Ecto neural progenitor cell (in vitro differentiated cells): ENCODE measurements at regions not wholly inside any gene's neighbourhood (a gene's known extent, or its start where the extent isn't known, plus 50 kb on each side); places are given as distances from the start of the nearest gene placed in this dataset.

Experiments used
- DNase-seq: peaks from one replicate; pipeline ENCODE4 v3.0.0-alpha.2; 2018; ENCODE audit warnings: low spot score

DNA sequence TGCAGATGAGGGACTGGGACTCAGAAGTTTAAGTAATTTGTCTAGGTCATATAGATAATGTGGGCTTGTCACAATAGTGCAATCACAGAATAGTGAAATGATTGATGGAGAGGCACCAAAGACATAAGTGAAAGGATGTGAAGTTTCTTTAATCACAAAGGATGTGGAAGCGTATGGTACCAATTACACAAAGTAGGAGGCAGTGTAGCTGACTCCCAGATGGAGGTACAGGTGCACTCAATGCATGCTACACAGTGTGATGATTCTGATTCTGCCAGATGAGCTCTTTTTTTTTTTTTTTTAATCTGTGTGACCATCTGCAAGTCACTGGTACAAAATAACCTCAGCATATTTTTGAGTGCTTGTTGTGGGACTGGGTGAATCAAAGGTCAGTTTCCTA lies 411.3 kb downstream of the SPRY1 start:
- DNase-seq = no peak

DNA sequence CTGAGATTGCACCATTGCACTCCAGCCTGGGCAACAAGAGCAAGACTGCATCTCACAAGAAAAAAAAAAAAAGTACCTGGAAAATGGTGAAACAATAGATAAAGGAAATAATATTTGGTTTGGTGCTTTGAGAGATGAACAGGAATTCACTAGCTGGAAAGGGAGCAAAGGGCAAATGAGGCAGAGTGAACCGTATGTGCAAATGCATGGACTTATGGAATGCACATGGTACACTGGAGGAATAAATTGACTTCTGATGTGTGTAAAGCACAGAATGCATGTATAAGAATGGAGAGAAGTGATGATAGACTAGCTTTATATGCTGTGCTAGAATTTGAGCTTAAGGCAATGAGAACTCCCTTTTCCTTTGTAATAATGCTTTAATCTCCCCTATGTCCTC lies 413.3 kb downstream of the SPRY1 start:
- no peak for DNase-seq

DNA sequence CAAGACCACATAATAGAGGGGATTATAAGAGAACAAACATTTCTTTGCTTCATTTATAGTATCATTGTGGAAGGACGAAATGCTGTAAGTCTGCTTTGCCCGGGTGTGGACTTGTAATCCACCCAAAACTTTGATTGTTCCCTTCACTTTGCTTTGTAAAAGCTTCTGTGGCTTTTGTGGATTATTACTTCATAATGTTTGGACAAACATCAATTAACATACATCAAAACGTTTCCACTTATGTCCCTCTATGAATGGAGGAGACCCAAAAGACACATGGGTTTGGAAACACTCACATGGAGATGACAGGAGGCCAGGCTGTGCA lies 415.4 kb downstream of the SPRY1 start:
- no peak for DNase-seq

DNA sequence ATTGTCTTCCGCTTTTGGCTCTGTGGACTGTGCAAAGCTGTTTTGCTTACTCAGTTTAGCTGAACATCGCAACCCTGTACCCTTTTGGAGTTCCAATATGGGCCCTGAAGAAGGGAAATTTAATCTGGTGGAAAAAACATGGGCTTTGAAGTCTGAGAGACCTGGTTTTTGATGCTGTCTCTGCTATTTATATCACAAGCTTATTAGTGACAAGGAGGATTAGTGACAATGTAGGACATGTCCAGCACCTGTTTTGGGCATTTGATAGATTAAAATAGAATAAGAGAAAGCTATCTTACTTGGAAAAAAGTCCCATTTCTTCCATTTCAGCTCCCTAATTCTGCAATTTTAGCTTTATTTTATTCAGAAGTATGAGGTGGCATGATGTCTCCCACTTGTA lies 417.3 kb downstream of the SPRY1 start:
- DNase-seq = no peak

DNA sequence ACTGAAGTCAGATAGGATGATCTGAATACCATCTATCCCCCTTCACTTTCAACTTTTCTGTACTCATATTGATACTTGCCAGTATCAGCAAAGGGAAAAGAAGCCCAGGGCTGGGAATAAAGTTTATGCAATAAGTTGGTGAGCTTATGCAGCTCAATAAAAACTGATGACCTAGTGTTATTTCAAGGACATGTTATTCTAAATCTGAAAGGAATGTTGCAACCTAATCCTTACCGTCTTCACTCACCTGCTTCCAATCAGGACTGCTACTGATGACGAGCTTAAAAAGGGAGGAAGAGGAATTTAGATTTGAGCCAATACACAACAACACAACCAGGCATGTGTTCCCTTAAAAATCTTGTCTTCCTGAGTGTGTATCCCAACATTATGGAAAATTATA lies 419.9 kb downstream of the SPRY1 start:
- no peak for DNase-seq

DNA sequence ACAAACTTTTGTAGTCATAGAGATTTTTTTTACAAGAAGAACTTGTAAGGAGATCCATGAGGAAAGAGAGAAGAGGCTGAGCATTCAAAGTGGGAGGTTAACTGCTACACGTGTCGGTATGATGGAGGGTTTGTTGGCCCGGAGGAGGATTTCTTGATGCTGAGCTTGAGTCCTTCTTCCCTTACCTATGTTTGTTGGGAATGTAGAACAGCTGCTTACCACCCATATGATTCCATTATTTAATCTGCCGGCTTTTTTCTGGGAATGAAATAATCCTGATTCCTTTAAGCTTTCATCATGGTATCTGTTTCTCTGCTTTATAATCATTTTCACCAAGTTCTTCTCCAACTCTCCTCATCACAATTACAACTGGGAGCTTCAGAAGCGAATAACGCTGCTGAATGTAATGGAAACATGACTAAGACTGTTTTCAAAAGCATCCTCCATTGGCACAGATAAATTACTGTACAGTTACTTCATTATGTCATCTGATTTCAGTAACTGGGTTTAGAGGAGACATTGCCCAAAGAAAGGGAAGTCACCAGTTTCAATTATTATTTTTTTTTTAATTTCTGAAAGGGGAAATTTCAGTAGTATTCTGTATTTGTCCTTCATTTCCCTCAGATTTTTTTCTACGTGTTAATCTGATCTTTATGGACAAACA lies 420.6 kb downstream of the SPRY1 start:
- DNase-seq = no peak

DNA sequence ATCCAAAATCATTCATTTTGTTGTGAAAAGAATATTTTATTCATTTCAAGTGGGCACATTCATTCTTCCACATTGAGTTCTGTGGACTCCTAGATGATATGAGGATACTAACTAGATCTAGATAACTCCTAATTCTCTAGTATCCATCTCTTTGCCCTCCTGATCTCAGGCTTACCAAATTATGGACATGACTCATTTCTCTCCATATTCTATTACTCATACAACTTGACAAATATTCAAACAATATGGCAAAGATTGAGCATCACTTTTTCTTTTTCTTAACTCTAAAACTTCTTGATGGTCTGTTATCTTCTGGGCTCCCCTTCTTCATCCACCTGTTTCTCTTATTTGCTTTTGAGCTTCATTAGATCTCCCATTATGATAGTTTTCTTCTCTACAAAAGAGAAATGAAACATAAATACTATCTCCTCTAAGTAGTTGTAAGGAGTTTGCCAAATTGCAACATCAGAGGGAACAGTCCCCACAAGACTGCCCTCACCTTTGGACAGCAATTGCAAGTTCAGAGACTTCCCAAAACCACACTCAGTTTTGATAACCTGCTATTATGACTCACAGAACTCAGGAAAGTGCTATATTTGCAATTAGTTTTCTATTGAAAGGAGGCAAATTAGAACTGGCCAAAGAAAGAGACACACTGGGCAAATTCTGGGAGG lies 422.9 kb downstream of the SPRY1 start:
- DNase-seq = no peak

DNA sequence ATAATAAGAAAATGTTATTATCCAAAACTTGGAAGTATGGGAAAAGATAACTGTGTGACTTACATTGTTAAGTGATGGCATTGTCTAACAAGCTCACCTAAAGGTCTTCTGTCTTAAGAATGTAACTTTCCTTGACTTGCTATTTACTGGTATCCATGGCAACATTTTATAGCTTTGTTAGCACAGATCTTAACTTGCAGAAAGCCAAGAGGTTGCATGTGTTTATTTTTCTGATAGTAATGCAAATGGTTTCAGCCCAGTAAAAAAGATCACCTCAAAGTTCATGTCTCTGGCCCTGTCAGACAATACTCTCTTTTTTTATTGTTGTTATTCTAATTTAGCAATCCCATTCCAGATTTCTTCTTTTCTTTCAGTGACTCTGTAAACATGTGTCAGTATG lies 425.3 kb downstream of the SPRY1 start:
- DNase-seq = no peak

DNA sequence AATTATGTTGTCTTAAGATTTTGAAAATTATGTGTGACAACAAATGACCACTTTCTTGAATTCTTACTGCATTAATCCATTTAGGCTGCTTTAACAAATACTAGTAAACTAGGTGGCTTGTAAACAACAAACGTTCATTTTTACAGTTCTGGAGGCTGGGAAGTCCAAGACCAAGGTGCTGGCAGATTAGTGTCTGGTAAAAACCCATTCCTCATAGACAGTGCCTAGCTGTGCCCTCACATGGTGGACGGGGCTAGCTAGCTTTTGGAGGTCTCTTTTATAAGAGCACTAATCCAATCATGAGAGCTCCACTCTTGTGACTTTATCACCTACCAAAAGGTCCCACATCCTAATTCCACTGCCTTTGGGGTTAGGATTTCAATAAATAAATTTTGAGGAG lies 425.8 kb downstream of the SPRY1 start:
- DNase-seq = no peak

DNA sequence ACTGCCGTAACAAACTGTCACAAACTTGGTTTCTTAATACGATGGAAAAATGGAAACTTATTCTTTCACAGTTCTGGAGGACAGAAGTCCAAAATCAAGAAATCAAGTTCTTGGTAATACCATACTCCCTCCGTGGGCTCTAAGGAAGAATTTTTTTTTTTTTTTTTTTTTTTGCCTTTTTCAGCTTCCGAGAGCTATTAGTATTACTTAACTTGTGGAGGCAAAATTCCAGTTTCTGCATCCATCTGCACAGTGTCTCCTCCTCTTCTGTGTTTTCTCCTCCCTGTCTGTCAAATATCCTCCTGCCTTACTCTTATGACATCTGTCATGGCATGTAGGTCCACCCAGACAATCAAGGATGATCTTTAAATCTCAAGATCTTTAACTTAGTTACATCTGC lies 426.6 kb downstream of the SPRY1 start:
- DNase-seq = no peak

DNA sequence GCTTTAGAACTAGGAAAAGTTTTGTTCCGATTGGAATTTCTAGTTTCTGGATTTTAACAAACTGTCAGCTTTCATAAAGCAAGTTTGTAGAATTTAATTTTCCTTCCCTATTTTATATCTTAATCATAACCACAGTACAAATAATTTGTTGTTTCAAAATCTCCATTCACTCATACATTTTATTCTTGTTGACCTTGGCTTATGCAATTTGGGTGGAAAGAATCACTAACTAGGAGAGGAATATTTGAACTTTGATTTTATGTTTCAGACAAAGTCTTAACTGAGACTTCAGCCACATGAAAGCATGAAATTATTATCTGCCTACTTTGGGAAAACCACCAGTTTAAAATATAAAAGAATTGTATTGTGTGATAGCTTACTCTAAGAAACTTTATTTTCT lies 427.9 kb downstream of the SPRY1 start:
- DNase-seq = no peak

DNA sequence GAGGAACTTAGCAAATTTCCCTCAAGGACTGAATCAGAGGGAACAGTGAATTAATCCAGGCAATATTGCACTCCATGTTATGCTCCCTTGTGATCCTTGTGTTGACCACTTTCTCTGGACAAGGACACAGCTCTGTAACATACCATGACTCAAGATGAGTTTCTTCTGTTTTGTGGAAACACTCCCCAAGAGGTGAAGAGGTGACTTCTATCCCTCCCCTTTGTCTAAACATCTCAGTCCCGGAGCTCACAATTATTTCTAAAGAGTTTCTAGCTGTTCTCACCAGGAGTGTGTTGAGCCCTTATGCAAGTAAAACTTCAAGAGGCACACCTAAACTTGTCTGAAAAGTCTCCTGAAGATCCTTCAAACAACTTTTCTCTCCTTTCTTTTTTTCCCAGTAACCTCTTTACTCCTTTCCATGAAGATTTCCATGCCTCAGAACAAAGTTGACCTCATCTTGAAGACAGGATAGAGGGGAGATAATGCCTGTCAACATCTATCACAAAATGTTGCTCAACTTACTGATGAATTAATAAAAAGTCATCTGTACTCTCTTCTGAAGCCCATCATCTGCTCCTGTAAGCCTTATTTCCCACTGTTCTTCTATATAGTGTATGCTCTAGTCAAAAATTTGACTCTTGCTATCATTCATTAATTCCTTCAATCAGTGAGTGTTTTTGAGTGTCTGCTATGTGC lies 429.1 kb downstream of the SPRY1 start:
- DNase-seq = no peak

DNA sequence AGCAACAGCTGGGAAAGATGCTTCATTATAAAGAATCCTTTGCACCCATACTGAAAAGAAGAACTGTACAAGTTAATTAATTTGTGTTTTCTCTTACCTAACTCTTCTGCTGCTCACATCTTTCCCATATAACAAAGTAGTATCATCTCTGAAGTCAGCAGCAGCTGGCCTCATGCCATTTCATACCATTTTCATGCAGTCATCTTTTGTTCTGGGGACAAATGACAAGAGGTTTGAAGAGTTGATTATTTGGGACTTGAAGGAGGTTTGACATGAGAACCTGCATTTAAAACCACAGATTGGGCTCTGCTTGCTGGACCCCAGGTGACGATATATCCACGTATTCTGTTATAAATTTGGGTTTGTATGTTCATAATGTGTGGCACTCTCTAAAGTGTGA lies 430.3 kb downstream of the SPRY1 start:
- no peak for DNase-seq

DNA sequence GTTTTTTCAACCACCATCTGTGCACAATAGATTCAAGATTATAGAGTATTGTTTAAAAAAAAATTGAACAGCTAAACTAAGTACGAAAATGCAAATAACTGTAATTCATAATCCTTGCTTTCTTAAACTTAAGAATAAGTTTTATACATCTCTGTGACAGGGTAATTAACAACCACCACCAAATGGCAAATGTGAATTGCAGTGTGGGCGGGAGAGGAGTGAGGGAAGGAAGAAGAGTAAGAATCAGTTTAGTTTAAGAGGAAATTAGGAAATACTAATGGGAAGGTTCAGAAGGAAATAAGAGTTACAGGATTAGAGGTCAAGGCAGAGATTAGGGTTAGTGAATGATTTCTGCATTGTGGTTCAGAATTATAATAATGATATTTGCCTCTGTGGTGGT lies 430.9 kb downstream of the SPRY1 start:
- no peak for DNase-seq

DNA sequence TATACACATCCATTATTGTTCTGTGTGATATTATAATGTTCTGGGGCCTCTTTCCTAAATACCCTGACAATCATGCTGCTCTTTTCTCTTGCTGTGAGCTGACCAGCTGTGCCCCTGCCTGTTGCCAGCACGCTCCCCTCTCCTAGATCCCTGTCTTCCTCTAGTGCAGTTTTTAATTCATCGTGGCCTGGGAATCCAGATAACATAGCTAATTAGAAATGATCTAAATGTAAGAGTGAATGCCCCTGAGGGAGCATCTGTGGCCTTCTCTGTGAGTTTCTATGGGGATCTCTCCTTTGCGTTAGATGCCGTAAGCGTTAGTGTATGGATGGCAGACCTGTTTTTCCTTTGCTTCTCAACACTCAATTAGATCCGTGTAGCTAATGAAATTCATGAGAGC lies 434.3 kb downstream of the SPRY1 start:
- DNase-seq = no peak

DNA sequence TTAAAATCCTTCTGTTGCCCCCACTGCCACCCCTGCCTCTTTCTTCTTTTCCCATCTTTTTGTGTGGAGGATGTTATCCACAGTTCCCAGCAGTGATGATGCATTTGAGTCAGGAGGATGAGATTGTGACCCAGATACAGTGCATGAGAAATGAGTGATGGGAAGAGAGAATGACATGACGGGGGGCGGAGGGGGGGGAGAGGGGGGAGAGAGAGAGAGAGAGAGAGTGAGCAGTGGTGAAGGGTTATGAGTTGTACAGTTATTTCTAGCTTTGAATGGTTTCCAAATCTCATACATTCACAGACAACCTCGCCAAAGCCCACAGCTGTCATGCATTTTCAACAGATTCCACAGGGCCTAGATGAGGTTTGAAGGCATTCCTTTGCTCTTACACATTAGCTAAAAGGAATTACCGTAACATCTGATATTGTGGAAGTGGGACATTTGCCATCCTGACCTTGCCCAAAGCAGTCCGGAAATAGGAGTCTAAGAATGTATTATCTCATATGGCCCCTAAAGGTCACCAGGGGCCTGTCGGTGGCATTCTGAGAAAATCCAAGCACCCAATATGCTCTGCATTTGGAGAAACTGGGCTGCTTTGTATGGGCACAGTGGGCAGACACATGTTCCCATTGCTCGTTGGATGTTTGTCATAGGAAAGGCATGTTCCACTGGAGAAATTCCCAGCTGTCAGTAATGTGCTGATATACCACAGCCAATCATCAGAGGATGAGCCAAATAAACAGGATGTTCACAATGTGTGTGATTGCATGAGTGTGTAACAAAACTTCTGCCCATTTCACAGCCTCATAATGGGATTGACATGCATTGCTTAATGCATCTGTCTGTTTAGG lies 435.8 kb downstream of the SPRY1 start:
- DNase-seq = no peak

DNA sequence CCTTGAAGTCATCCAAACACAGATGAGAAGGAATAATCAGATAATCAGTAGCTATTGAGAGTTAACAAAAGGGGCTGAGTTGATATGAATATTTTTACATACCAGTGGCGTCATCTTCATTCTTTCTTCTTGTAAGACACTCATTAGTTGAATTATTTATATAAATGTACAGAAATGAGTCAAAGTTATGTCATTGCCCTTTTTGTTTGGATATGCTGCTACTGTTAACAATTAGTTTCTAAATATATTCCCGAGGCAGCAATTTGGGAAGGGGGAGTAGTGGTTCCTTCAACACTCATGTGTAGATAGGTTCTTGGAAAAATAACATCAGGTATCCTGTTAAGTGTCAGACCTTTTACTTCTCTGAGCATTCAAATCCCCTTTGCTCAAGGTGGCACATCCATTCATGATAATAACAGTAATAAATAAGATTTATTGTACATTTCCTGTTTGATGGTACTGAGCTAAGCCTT lies 436.6 kb downstream of the SPRY1 start:
- DNase-seq = no peak

DNA sequence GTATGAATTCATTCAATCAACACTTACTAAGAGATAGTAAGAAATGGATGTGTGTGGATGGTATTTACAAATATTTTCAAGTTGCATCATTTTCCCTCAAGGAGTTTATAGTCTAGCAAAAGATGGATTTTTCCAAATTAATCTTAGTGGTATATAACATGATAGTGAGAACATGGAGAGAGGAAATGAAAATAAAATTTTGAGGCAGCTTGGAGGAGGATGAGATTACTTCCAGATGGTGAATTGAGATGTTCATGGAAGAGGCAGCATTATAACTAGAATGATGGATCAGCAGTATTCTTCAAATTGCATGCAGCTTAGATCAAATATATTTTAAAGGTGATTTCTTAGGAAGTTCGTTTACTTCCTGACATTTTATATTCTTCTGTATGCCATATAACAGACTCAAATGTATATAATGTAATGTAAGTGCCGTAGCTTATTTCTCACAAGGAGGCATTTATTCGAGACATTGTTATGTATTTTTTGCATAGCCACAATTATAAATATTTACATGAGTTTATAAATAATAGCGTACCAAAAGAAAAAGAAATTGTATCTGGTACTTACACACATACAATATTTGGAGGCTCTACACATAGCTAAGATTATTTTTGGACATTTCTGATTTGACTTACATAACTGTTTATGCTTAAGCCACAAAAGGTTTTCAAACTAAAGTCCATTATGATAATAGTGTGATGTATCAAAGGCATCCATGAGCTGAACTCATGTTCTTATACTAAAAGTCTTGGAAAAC lies 439.4 kb downstream of the SPRY1 start:
- DNase-seq = no peak

DNA sequence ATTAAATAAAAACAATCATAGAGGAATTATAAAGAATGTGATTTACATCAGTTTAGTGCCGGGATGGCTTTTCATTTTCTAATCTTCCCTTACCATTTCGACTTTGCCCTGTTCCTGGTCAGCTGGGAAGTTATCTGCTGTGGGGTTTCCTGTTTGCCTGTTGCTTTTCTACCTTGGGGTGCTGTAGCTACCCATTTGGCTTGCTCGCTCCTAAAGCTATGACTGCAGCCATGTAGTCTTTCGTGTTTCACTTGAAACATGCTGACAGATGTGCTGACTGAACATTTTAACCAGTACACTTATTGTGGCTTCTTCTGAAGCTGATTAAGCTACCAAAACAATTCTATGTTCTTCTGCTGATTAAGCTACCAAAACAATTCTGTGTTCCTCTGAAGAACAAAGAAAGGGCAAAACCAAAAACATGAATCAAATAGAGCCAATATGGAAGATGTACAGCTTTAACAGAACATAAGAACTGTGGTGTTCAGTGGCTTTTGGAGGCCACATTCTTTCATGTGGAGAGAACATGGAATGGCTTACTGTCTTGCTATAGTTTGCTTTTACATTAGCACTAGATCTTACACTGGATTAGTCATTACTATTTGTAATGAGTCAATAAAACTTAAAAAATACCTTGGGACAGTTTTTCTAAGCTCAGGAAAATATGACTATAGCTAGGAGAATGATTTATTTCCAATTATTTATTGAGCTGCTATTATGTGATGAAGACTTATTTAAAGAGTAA lies 440.4 kb downstream of the SPRY1 start:
- DNase-seq = no peak

DNA sequence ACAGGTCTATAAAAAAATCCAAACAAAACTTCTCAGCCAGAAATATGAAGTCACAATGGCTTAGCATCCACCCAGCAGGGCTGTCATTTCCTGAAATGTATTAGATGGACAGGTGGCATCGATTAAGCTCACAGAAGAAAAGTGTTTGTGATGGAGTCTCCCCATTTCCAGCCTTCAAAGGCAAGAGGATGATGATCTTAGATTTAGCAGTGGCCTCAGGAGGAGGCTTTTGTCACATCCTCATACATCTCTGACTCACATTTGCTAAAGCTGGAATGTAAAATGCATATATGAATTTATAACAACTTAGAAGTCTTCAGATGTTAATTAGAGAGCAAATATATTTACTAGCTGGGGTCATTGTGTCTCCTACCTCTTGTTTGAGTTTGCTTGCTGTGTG lies 441.9 kb downstream of the SPRY1 start:
- DNase-seq = no peak

DNA sequence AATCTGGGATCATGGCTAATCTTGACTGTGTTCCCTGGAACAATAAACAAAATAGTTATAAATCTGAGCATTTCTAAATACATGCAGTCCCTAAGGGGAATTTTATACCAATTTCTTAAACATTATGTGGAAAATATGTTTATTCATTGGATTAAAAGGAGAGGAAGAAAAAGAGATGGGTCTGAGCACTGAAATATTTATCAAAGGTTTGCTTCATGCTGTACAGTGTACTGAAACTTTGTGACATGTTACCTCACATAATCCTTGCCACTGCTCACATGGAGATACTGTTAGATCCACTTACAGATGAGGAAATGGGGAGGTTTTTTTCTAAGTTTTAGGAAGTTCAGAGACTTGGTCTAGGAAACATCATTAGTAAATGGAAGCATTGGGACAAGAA lies 443.6 kb downstream of the SPRY1 start:
- no peak for DNase-seq
